ENCODE measurements at regions not wholly inside any gene's neighbourhood (a gene's known extent, or its start where the extent isn't known, plus 50 kb on each side); places are given as distances from the start of the nearest gene placed in this dataset.
"Not testable (repeated sequence)": the region's sequence is repeated elsewhere in the genome, so short reads cannot be mapped to it uniquely, and the experiment has no call there.

DNA sequence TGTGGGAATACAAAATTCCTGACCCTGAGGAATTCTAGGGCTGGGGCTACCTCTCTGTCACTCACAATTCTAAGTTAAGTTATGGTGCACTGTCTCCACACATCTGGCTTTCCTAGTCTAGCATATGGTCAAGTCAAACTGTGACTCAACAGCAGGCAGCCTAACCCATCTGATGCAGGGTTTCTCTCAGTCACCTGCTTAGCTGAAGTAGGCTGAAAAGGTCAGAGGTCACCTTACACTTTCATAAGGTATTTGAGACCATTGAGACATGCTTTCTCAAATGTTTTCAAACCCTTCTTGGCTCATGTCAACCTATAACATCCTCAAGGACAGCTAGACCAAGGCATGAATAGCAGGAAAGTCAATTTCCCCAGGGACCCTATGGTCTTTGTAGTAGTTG lies 196.5 kb upstream of the STK26 start:
- DNase-seq (ENCODE audit: low spot score) = no peak

GRCh38 chrX:131827935-131828334 lies 195.2 kb upstream of the STK26 start:
- DNase-seq (ENCODE audit: low spot score) = no peak

DNA sequence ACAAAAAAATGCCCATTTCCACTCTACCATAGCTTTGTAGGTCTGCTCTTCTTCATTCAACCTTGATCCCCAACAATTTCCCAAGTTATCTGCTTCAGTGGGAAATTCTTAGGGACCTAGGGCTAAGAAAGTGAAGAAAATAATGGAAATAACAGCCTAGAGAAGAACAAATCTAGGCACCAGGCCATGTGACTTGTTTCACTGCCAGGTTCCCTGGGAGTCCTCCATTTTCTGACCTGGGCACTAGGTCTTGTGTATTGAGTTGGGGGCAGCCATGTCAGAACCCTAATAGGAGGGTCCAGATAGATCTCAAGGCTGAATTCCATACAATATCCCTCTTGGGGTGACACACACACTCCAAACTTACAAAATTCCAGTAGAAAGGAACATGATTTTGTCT lies 194.6 kb upstream of the STK26 start:
- DNase-seq (ENCODE audit: low spot score) = no peak

DNA sequence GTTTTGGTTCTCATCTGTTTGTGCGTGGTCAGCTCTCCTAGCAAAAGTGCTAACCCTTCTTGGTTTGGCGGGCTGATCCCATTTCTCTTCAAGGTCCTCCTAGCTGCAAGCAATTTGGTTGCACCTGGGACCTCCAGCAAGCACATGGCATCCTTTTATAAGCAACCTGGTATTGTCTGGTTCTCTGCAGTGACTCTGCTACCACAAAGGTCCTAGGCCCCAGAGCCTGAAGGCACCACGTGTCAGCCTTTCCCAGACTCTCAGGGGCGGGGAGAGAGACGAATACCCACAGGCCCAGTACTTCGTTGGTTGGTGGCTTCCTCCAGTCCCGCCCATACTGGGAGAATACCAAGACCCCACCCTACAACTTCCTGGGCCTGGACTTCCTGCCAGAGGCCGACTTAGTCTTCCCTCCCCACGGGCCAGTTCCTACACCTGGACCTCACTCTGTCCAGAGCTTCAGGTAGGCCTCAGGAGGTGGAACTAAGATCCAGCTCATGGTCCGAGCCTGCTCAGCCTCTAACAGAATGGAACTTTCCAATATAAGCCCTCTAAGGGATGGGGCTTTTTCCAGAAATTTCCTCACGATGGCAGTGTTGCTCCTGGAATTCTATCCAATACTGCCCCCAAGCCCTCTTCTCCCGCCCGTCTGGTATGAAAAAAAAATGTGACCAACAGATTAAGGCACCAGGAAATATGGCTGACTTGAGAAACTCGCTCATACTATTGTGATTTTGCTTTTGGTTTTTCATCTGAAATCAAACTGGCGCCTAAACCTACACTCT lies 192.5 kb upstream of the STK26 start:
- peak; percentile 36 for DNase-seq (ENCODE audit: low spot score)

- DNase-seq (ENCODE audit: low spot score) = no peak
These were observed 191.9 kb upstream of the STK26 start for GRCh38 chrX:131831185-131831520.

DNA sequence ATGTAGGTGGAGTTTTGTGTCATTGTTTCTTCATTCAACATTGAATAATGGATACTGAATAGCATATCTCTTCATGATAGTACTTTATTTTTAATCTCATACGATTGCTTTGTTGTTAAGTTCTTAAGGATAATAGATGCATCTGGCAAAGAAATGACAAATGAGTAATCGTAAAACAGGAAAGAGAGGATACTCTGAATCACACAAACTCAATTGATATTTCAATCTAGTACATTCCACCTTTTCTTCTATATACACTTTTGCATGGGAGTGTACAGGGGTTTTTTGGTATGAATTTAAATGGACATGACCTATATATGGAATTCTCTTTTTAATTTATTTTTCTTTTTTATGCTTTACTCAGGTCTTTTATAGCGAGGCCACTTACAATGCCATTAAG lies 186.9 kb upstream of the STK26 start:
- no peak for DNase-seq (ENCODE audit: low spot score)

- no peak for DNase-seq (ENCODE audit: low spot score)
These were observed 185.8 kb upstream of the STK26 start for GRCh38 chrX:131837325-131837724.

GRCh38 chrX:131840799-131841495 lies 182.2 kb upstream of the STK26 start:
- DNase-seq (ENCODE audit: low spot score) = no peak

- DNase-seq (ENCODE audit: low spot score) = peak; percentile 13
These were observed 181.3 kb upstream of the STK26 start for GRCh38 chrX:131841496-131842437.

- DNase-seq (ENCODE audit: low spot score) = no peak
These were observed 179.1 kb upstream of the STK26 start for GRCh38 chrX:131843987-131844386.

DNA sequence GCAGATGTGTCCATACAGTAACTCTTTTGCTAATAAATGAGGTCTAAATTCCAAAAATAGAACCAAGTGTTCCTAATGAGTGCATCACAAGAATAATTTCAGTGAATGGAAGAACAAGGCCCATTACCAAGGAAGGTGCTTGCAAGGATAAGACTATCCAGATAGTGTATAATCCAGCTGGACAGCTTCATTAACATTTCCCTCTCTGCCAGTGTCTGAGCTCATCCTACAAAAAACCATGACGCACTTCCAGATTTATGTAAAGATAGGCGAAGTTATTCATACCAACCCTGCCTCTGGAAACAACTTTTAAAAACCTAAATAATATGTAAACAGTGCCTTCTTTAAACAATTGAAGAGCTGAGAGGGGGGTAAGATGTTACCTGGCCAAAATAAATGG lies 177.9 kb upstream of the STK26 start:
- no peak for DNase-seq (ENCODE audit: low spot score)

DNA sequence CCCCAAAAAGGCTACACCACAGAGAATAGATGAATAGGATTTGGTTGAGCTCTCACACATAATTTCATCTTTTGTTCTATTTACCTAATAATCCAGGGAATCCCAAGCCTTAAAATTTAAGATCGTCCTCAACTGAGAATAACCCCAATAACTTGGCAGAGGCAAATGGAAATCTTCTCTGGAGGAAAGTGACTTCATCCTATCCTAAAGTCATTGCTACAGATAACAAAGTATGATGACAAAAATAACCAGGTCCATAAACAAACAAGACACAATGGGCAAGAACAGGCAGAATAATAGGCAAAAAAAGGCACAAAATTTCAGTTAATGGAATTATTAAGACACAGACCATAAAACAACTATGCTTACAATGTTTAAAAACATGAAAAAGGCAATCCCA lies 177.3 kb upstream of the STK26 start:
- no peak for DNase-seq (ENCODE audit: low spot score)

- DNase-seq (ENCODE audit: low spot score) = not testable (repeated sequence)
These were observed 172.1 kb upstream of the STK26 start for GRCh38 chrX:131850964-131851363.

GRCh38 chrX:131853440-131853839 lies 169.7 kb upstream of the STK26 start:
- no peak for DNase-seq (ENCODE audit: low spot score)

GRCh38 chrX:131854581-131854980 lies 168.5 kb upstream of the STK26 start:
- no peak for DNase-seq (ENCODE audit: low spot score)

GRCh38 chrX:131861088-131861787 lies 161.9 kb upstream of the STK26 start:
- DNase-seq (ENCODE audit: low spot score) = no peak

DNA sequence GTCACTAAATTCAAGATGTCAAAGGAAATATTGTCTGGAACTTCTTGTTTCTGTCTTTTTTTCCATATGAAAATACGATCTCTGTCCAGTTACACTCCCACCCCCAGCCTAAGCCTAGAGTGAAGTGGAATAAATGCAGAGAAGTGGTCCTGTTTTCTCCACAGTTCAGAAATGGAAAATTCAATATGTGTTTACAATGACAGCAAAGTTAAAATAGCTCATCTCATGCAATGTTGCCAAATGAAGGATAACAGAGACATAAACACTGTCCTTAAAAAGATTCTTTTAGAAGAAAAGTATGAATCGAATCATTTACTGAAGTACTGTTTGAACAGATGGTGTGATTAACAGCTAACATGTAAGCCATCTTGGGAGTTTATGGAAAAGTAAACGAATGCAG lies 160.8 kb upstream of the STK26 start:
- no peak for DNase-seq (ENCODE audit: low spot score)

GRCh38 chrX:131869182-131869581 lies 153.9 kb upstream of the STK26 start:
- no peak for DNase-seq (ENCODE audit: low spot score)

GRCh38 chrX:131874300-131874699 lies 148.8 kb upstream of the STK26 start:
- DNase-seq (ENCODE audit: low spot score) = no peak

DNA sequence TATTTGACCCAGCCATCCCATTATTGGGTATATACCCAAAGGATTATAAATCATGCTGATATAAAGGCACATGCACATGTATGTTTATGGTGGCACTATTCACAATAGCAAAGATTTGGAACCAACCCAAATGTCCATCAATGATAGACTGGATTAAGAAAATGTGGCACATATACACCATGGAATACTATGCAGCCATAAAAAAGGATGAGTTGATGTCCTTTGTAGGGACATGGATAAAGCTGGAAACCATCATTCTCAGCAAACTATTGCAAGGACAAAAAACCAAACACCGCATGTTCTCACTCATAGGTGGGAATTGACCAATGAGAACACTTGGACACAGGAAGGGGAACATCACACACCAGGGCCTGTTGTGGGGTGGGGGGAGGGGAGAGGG lies 147.3 kb upstream of the STK26 start:
- not testable (repeated sequence) for DNase-seq (ENCODE audit: low spot score)

DNA sequence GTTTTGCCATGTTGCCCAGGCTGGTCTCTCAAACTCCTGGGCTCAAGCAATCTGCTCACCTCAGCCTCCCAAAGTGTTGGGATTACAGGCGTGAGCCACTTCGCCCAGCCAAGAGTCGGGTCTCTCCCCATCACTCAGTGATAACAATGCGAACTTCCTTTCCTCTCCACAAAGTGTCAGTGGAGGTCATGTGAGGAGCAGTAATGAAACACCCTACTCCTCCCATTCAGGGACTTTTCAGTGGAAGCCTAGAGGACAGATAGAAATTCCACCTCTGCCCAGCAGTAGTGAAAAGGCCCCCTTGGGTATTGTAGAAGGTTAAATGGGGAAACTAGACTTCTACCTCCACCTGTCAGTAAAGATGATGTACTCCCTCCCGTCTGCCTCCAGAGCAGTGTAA lies 141.9 kb upstream of the STK26 start:
- DNase-seq (ENCODE audit: low spot score) = no peak

DNA sequence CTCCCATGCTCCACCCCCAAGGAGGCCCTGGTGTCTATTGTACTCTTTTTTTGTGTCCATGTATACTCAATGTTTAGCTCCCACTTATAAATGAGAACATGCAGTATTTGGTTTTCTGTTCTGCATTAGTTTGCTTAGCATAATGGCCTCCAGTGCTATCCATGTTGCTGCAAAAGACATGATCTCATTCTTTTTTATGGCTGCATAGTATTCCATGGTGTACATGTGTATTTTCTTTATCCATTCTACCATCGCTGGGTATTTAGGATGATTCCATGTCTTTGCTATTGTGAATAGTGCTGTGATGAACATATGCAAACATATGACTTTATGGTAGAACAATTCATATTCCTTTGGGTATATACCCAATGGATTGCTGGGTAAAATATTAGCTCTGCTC lies 138.1 kb upstream of the STK26 start:
- DNase-seq (ENCODE audit: low spot score) = not testable (repeated sequence)
